H9 (cell line): ENCODE measurements at regions not wholly inside any gene's neighbourhood (a gene's known extent, or its start where the extent isn't known, plus 50 kb on each side); places are given as distances from the start of the nearest gene placed in this dataset.

ENCODE experiments used
- DNase-seq: peaks from one replicate; pipeline ENCODE4 v3.0.0-alpha.2; 2017
- H2AFZ ChIP-seq: one replicate; pipeline ENCODE4 v1.6.1; 2013; ENCODE audit warnings: mild to moderate bottlenecking, low read length, control low read depth, moderate library complexity
- H2AK5ac ChIP-seq: 2 replicates; pipeline ENCODE4 v1.6.1; 2013; ENCODE audit warnings: low read length, control low read depth, mixed read lengths; ENCODE audit not compliant: insufficient read length
- H2BK120ac ChIP-seq: one replicate; pipeline ENCODE4 v1.6.1; 2013; ENCODE audit warnings: low read depth, mild to moderate bottlenecking, low read length, control low read depth, inconsistent platforms; ENCODE audit not compliant: poor library complexity, severe bottlenecking
- H2BK12ac ChIP-seq: 2 replicates; pipeline ENCODE4 v1.6.1; 2013; ENCODE audit warnings: low read length, control low read depth, mixed read lengths, low read depth; ENCODE audit not compliant: insufficient read length
- H2BK15ac ChIP-seq: 2 replicates; pipeline ENCODE4 v1.6.1; 2013; ENCODE audit warnings: low read depth, low read length, control low read depth
- H2BK20ac ChIP-seq: one replicate; pipeline ENCODE4 v1.6.1; 2013; ENCODE audit warnings: low read depth, mild to moderate bottlenecking, low read length, control low read depth, inconsistent platforms; ENCODE audit not compliant: poor library complexity, severe bottlenecking
- H2BK5ac ChIP-seq: 2 replicates; pipeline ENCODE4 v1.6.1; 2013; ENCODE audit warnings: low read length, control low read depth, mixed read lengths; ENCODE audit not compliant: insufficient read length
- H3K14ac ChIP-seq: 2 replicates; pipeline ENCODE4 v1.6.1; 2013; ENCODE audit warnings: low read length, control low read depth; ENCODE audit not compliant: insufficient read depth
- H3K18ac ChIP-seq: 2 replicates; pipeline ENCODE4 v1.6.1; 2013; ENCODE audit warnings: low read depth, mild to moderate bottlenecking, mixed read lengths, low read length, control low read depth; ENCODE audit not compliant: insufficient read length
- H3K23ac ChIP-seq: 2 replicates; pipeline ENCODE4 v1.6.1; 2013; ENCODE audit warnings: low read length, control low read depth, mixed read lengths, low read depth; ENCODE audit not compliant: insufficient read length
- H3K23me2 ChIP-seq: 2 replicates; pipeline ENCODE4 v1.6.1; 2013; ENCODE audit warnings: low read depth, mild to moderate bottlenecking, mixed read lengths, low read length, control low read depth; ENCODE audit not compliant: insufficient read length, poor library complexity, severe bottlenecking
- H3K27ac ChIP-seq: 2 replicates; pipeline ENCODE4 v1.5.1; 2013; ENCODE audit warnings: low read length, control low read depth, mixed read lengths, low read depth; ENCODE audit not compliant: insufficient read length
- H3K27me3 ChIP-seq: 2 replicates; pipeline ENCODE4 v1.6.1; 2013; ENCODE audit warnings: low read length, control low read depth, inconsistent platforms; ENCODE audit not compliant: insufficient read depth
- H3K4ac ChIP-seq: 2 replicates; pipeline ENCODE4 v1.6.1; 2013; ENCODE audit warnings: low read depth, mild to moderate bottlenecking, control low read depth, inconsistent platforms, low read length, moderate library complexity
- H3K4me1 ChIP-seq: 2 replicates; pipeline ENCODE4 v1.6.1; 2013; ENCODE audit warnings: low read length, control low read depth, inconsistent platforms; ENCODE audit not compliant: insufficient read depth
- H3K4me2 ChIP-seq: 2 replicates; pipeline ENCODE4 v1.6.1; 2013; ENCODE audit warnings: low read length, control low read depth, mixed read lengths; ENCODE audit not compliant: insufficient read length, insufficient read depth
- H3K56ac ChIP-seq: 2 replicates; pipeline ENCODE4 v1.6.1; 2013; ENCODE audit warnings: low read depth, mild to moderate bottlenecking, mixed read lengths, low read length, control low read depth; ENCODE audit not compliant: insufficient read length
- H3K79me1 ChIP-seq: 2 replicates; pipeline ENCODE4 v1.6.1; 2013; ENCODE audit warnings: low read depth, mild to moderate bottlenecking, moderate library complexity, low read length, control low read depth, inconsistent platforms; ENCODE audit not compliant: insufficient read depth, poor library complexity, severe bottlenecking
- H3K79me2 ChIP-seq: 2 replicates; pipeline ENCODE4 v1.6.1; 2013; ENCODE audit warnings: low read length, control low read depth, inconsistent platforms; ENCODE audit not compliant: insufficient read depth
- H3K9ac ChIP-seq: 2 replicates; pipeline ENCODE4 v1.6.1; 2013; ENCODE audit warnings: low read length, control low read depth, mixed read lengths; ENCODE audit not compliant: insufficient read length; ENCODE audit errors: extremely low read depth
- H3K9me3 ChIP-seq: one replicate; pipeline ENCODE4 v1.6.1; 2013; ENCODE audit warnings: low read depth, low read length, inconsistent platforms; ENCODE audit not compliant: control insufficient read depth
- H3T11ph ChIP-seq: one replicate; pipeline ENCODE4 v1.6.1; 2013; ENCODE audit warnings: mild to moderate bottlenecking, low read length, control low read depth, inconsistent platforms
- H4K20me1 ChIP-seq: one replicate; pipeline ENCODE4 v1.6.1; 2013; ENCODE audit not compliant: control insufficient read depth, insufficient read length, insufficient read depth
- H4K5ac ChIP-seq: 2 replicates; pipeline ENCODE4 v1.6.1; 2013; ENCODE audit warnings: low read depth, mild to moderate bottlenecking, mixed read lengths, low read length, control low read depth; ENCODE audit not compliant: insufficient read length
- H4K8ac ChIP-seq: replicated peaks from 2 replicates; pipeline ENCODE4 v1.6.1; 2013; ENCODE audit warnings: low read length, control low read depth, mixed read lengths, low read depth; ENCODE audit not compliant: insufficient read length
- H4K91ac ChIP-seq: 2 replicates; pipeline ENCODE4 v1.6.1; 2013; ENCODE audit warnings: low read depth, mild to moderate bottlenecking, moderate library complexity, mixed read lengths, low read length, control low read depth; ENCODE audit not compliant: insufficient read length
- H3K27ac Mint-ChIP-seq, 3 experiments: 2 replicates in 2 of 3; 3 replicates in 1 of 3; pipeline ENCODE4 v1.8.0; 2020 to 2021; ENCODE audit warnings: mixed read lengths in 3 of 3, mild to moderate bottlenecking in 1 of 3, moderate library complexity in 1 of 3
- H3K27me3 Mint-ChIP-seq: 2 replicates; pipeline ENCODE4 v1.8.0; 2021; ENCODE audit warnings: low read depth, mild to moderate bottlenecking, moderate library complexity, mixed read lengths
- H3K36me3 Mint-ChIP-seq, 3 experiments: 2 replicates in 2 of 3; 3 replicates in 1 of 3; pipeline ENCODE4 v1.8.0; 2020 to 2021; ENCODE audit warnings: low read depth in 3 of 3, mixed read lengths in 3 of 3; ENCODE audit not compliant: insufficient read depth in 1 of 3
- H3K4me1 Mint-ChIP-seq, 2 experiments: 2 replicates each; pipeline ENCODE4 v1.8.0; 2020; ENCODE audit warnings: mixed read lengths in 2 of 2
- H3K4me3 Mint-ChIP-seq, 2 experiments: 2 replicates in 1 of 2; 3 replicates in 1 of 2; pipeline ENCODE4 v1.8.0; 2020 to 2021; ENCODE audit warnings: mild to moderate bottlenecking in 2 of 2, mixed read lengths in 2 of 2, moderate library complexity in 1 of 2
- H3K9me3 Mint-ChIP-seq, 2 experiments: 2 replicates in 1 of 2; 3 replicates in 1 of 2; pipeline ENCODE4 v1.8.0; 2020; ENCODE audit warnings: mild to moderate bottlenecking in 2 of 2, mixed read lengths in 2 of 2, moderate library complexity in 1 of 2
- CTCF ChIP-seq: fragments of 200-600 bp; sonication (generic); conservative IDR thresholded peaks from 3 replicates; pipeline ENCODE4 v1.8.0; 2021; ENCODE audit warnings: antibody characterized with exemption, mild to moderate bottlenecking

- H3K27ac ChIP-seq: no peak overlapping the region
- H3K79me1 ChIP-seq: no peaks in the 10 kb centered on the region
- no peak overlapping the region for H2BK20ac ChIP-seq
- H2AFZ ChIP-seq: no peak overlapping the region
- Mint-ChIP-seq H3K4me1 (no peaks in the 10 kb centered on the region), H3K27me3 (no peaks in the 10 kb centered on the region), H3K27ac (no peak overlapping the region), H3K4me3 (no peak overlapping the region), H3K9me3 (no peaks in the 10 kb centered on the region), H3K36me3 (no peaks in the 10 kb centered on the region; a peak in 1 of 7 replicates)
- H2BK5ac ChIP-seq: no peak overlapping the region
- no peaks in the 10 kb centered on the region for H4K20me1 ChIP-seq
- no peaks in the 10 kb centered on the region for H3K4me1 ChIP-seq
- no peak overlapping the region for H3K56ac ChIP-seq
- no peak overlapping the region for H4K91ac ChIP-seq
- no peak overlapping the region for H3T11ph ChIP-seq
- no peaks in the 10 kb centered on the region for H3K23me2 ChIP-seq
- no peak for DNase-seq
- H2BK15ac ChIP-seq: no peak overlapping the region
- H2BK12ac ChIP-seq: no peak overlapping the region
- H3K23ac ChIP-seq: no peak overlapping the region
- H3K79me2 ChIP-seq: no peaks in the 10 kb centered on the region
- no peak overlapping the region for H3K18ac ChIP-seq
- no peak overlapping the region for H4K5ac ChIP-seq
- no peaks in the 10 kb centered on the region for H3K27me3 ChIP-seq
- H3K4ac ChIP-seq: no peak overlapping the region
- no peaks in the 10 kb centered on the region for H3K9me3 ChIP-seq
- H3K14ac ChIP-seq: no peak overlapping the region
- H4K8ac ChIP-seq: no peak overlapping the region
- H3K9ac ChIP-seq: no peak overlapping the region
- no peak for TF ChIP-seq CTCF
- no peak overlapping the region for H2BK120ac ChIP-seq
- no peak overlapping the region for H3K4me2 ChIP-seq
- H2AK5ac ChIP-seq: no peak overlapping the region
Measured at GRCh38 chr13:75061909-75062308, 420.1 kb downstream of the TBC1D4 start.
